ENCODE measurements at regions not wholly inside any gene's neighbourhood (a gene's known extent, or its start where the extent isn't known, plus 50 kb on each side); places are given as distances from the start of the nearest gene placed in this dataset.

GRCh38 chr7:81560708-81561107 lies 209.1 kb downstream of the HGF start:
- no peak for TF ChIP-seq CTCF (IDR thresholded peaks at IDR 0.05)
- no peak for TF ChIP-seq EP300 (IDR thresholded peaks at IDR 0.05)
- TF ChIP-seq POLR2A (IDR thresholded peaks at IDR 0.05), result no peak

Data from sigmoid colon (tissue), 4 donors.